RWPE2 (cell line): ENCODE measurements at regions not wholly inside any gene's neighbourhood (a gene's known extent, or its start where the extent isn't known, plus 50 kb on each side); places are given as distances from the start of the nearest gene placed in this dataset.
"Not testable (repeated sequence)": the region's sequence is repeated elsewhere in the genome, so short reads cannot be mapped to it uniquely, and the experiment has no call there.

Source experiments
- ATAC-seq: fragments of 200-7000 bp; cut with Tn5 transposase; 3 replicates; pipeline ENCODE4 v1.9.1; 2021; ENCODE audit warnings: low read depth
- DNase-seq: peaks from one replicate; pipeline ENCODE4 v3.0.0-alpha.2; 2020; ENCODE audit warnings: low spot score
- H3K27ac ChIP-seq: fragments of 450-650 bp; 2 replicates; pipeline ENCODE4 v1.5.1; 2017; ENCODE audit warnings: mild to moderate bottlenecking; ENCODE audit not compliant: poor library complexity, severe bottlenecking
- H3K27me3 ChIP-seq: fragments of 250-450 bp; sonication (Bioruptor Pico); 2 replicates; pipeline ENCODE4 v1.5.1; 2021; ENCODE audit warnings: mild to moderate bottlenecking, moderate library complexity; ENCODE audit not compliant: insufficient read depth, poor library complexity, severe bottlenecking
- H3K36me3 ChIP-seq: fragments of 250-450 bp; sonication (Bioruptor Pico); 2 replicates; pipeline ENCODE4 v1.5.1; 2020; ENCODE audit warnings: low read depth, mild to moderate bottlenecking, moderate library complexity
- H3K4me1 ChIP-seq: fragments of 250-450 bp; sonication (Bioruptor Pico); 2 replicates; pipeline ENCODE4 v1.5.1; 2021; ENCODE audit warnings: mild to moderate bottlenecking, moderate library complexity; ENCODE audit not compliant: insufficient read depth, poor library complexity, severe bottlenecking
- H3K4me3 ChIP-seq: fragments of 250-450 bp; sonication (Bioruptor Pico); 2 replicates; pipeline ENCODE4 v1.5.1; 2021; ENCODE audit warnings: mild to moderate bottlenecking, moderate library complexity; ENCODE audit not compliant: severe bottlenecking
- H3K9me3 ChIP-seq: fragments of 250-450 bp; sonication (Bioruptor Pico); 2 replicates; pipeline ENCODE4 v1.5.1; 2021; ENCODE audit warnings: mild to moderate bottlenecking, moderate library complexity; ENCODE audit not compliant: severe bottlenecking

GRCh38 chr16:29253066-29253590, 153.4 kb downstream of the NPIPB11 start:
- H3K36me3 ChIP-seq, H3K27ac ChIP-seq, ATAC-seq, H3K4me1 ChIP-seq, H3K27me3 ChIP-seq, H3K9me3 ChIP-seq, DNase-seq, H3K4me3 ChIP-seq: not testable (repeated sequence)

GRCh38 chr16:29252311-29252710, 154.2 kb downstream of the NPIPB11 start:
- H3K4me1 ChIP-seq, ATAC-seq, DNase-seq: not testable (repeated sequence)

GRCh38 chr16:29251571-29252011, 154.9 kb downstream of the NPIPB11 start:
- not testable (repeated sequence) for H3K27ac ChIP-seq, H3K4me1 ChIP-seq, DNase-seq, H3K36me3 ChIP-seq, H3K9me3 ChIP-seq, H3K27me3 ChIP-seq, H3K4me3 ChIP-seq
- ATAC-seq, result peak; percentile 62

More at GRCh38 chr16:29252311-29252710, 154.2 kb downstream of the NPIPB11 start:
- H3K27me3 ChIP-seq, H3K27ac ChIP-seq, H3K36me3 ChIP-seq, H3K9me3 ChIP-seq, H3K4me3 ChIP-seq: not testable (repeated sequence)

GRCh38 chr16:29250923-29251434, 155.5 kb downstream of the NPIPB11 start:
- ATAC-seq, H3K4me1 ChIP-seq, H3K9me3 ChIP-seq, H3K27me3 ChIP-seq, H3K4me3 ChIP-seq, H3K36me3 ChIP-seq, H3K27ac ChIP-seq, DNase-seq: not testable (repeated sequence)

GRCh38 chr16:29250469-29250868, 156.0 kb downstream of the NPIPB11 start:
- H3K4me3 ChIP-seq, H3K9me3 ChIP-seq, DNase-seq, H3K27me3 ChIP-seq, H3K27ac ChIP-seq, ATAC-seq, H3K4me1 ChIP-seq, H3K36me3 ChIP-seq: not testable (repeated sequence)

- DNase-seq, H3K4me3 ChIP-seq, H3K27me3 ChIP-seq, ATAC-seq, H3K4me1 ChIP-seq, H3K27ac ChIP-seq, H3K9me3 ChIP-seq, H3K36me3 ChIP-seq: not testable (repeated sequence)
Observed at GRCh38 chr16:29248940-29249318, 157.6 kb downstream of the NPIPB11 start.

GRCh38 chr16:29248306-29248939, 158.1 kb downstream of the NPIPB11 start:
- H3K36me3 ChIP-seq, result not testable (repeated sequence)

GRCh38 chr16:29246091-29246490, 160.4 kb downstream of the NPIPB11 start:
- H3K27ac ChIP-seq, H3K9me3 ChIP-seq, H3K4me1 ChIP-seq, DNase-seq, H3K27me3 ChIP-seq, H3K4me3 ChIP-seq, H3K36me3 ChIP-seq, ATAC-seq: not testable (repeated sequence)

More at GRCh38 chr16:29248306-29248939, 158.1 kb downstream of the NPIPB11 start:
- not testable (repeated sequence) for H3K27me3 ChIP-seq, H3K27ac ChIP-seq, DNase-seq, ATAC-seq, H3K9me3 ChIP-seq, H3K4me3 ChIP-seq, H3K4me1 ChIP-seq
